ENCODE measurements at regions not wholly inside any gene's neighbourhood (a gene's known extent, or its start where the extent isn't known, plus 50 kb on each side); places are given as distances from the start of the nearest gene placed in this dataset.

GRCh38 chr10:71064413-71065118 is 147.8 kb upstream of the UNC5B start:
- Mint-ChIP-seq H3K36me3 (no peaks in the 10 kb centered on the region), H3K27ac (peak overlapping the region; percentile 89)

GRCh38 chr10:71065659-71066058 is 146.7 kb upstream of the UNC5B start:
- H3K4me1 Mint-ChIP-seq = peaks cover 39% of the 10 kb centered on the region

More at GRCh38 chr10:71064413-71065118, 147.8 kb upstream of the UNC5B start:
- Mint-ChIP-seq H3K27me3 (ENCODE audit: insufficient read depth, low read depth) (peaks cover 3% of the 10 kb centered on the region), H3K9me3 (no peaks in the 10 kb centered on the region), H3K4me1 (peaks cover 45% of the 10 kb centered on the region), H3K4me3 (no peak overlapping the region)
- Histone ChIP-seq H3K79me2 (ENCODE audit: low read depth) (no peaks in the 10 kb centered on the region), H3F3A (ENCODE audit: low read depth) (peaks cover 19% of the 10 kb centered on the region), H4K20me1 (ENCODE audit: low read depth) (no peaks in the 10 kb centered on the region), H3K27ac (no peak overlapping the region), H3K9ac (no peak overlapping the region), H3K4me3 (no peak overlapping the region), H3K9me3 (ENCODE audit: low read depth) (no peaks in the 10 kb centered on the region), H3K36me3 (no peaks in the 10 kb centered on the region), H3K4me2 (no peak overlapping the region), H2AFZ (replicated peaks) (no peak overlapping the region), H3K4me1 (peaks cover 50% of the 10 kb centered on the region), H3K27me3 (no peaks in the 10 kb centered on the region)
- TF ChIP-seq CTCF (IDR thresholded peaks at IDR 0.05) = peak; percentile 38
- TF ChIP-seq EZH2 (IDR thresholded peaks at IDR 0.05) = no peak
- no peak for DNase-seq (ENCODE audit: low spot score)

GRCh38 chr10:71066600-71066999 is 145.8 kb upstream of the UNC5B start:
- H3K4me3 ChIP-seq = no peak overlapping the region
- Mint-ChIP-seq H3K4me1 (peaks cover 33% of the 10 kb centered on the region), H3K4me3 (no peak overlapping the region), H3K27me3 (ENCODE audit: insufficient read depth, low read depth) (peaks cover 3% of the 10 kb centered on the region), H3K27ac (no peak overlapping the region), H3K9me3 (no peaks in the 10 kb centered on the region), H3K36me3 (no peaks in the 10 kb centered on the region)
- peaks cover 30% of the 10 kb centered on the region for H3K4me1 ChIP-seq
- no peak overlapping the region for H3K4me2 ChIP-seq
- DNase-seq (ENCODE audit: low spot score) = no peak
- H3K9me3 ChIP-seq (ENCODE audit: low read depth) = no peaks in the 10 kb centered on the region
- TF ChIP-seq CTCF (IDR thresholded peaks at IDR 0.05) = no peak
- no peak for TF ChIP-seq EZH2phosphoT487 (IDR thresholded peaks at IDR 0.05)
- no peak for TF ChIP-seq EZH2 (IDR thresholded peaks at IDR 0.05)
- H3K79me2 ChIP-seq (ENCODE audit: low read depth) = no peaks in the 10 kb centered on the region
- no peak overlapping the region for H2AFZ ChIP-seq (replicated peaks)
- H3K36me3 ChIP-seq = no peaks in the 10 kb centered on the region
- peaks cover 11% of the 10 kb centered on the region for H3F3A ChIP-seq (ENCODE audit: low read depth)
- H4K20me1 ChIP-seq (ENCODE audit: low read depth) = no peaks in the 10 kb centered on the region
- H3K9ac ChIP-seq = no peak overlapping the region
- H3K27me3 ChIP-seq = no peaks in the 10 kb centered on the region
- no peak overlapping the region for H3K27ac ChIP-seq

More at GRCh38 chr10:71065659-71066058, 146.7 kb upstream of the UNC5B start:
- Histone ChIP-seq H3K9me3 (ENCODE audit: low read depth) (no peaks in the 10 kb centered on the region), H3K27ac (no peak overlapping the region), H3K79me2 (ENCODE audit: low read depth) (no peaks in the 10 kb centered on the region), H3K36me3 (no peaks in the 10 kb centered on the region), H3K27me3 (no peaks in the 10 kb centered on the region), H2AFZ (replicated peaks) (no peak overlapping the region), H3K4me1 (peaks cover 40% of the 10 kb centered on the region), H3F3A (ENCODE audit: low read depth) (peaks cover 18% of the 10 kb centered on the region), H3K4me3 (no peak overlapping the region), H3K9ac (no peak overlapping the region), H4K20me1 (ENCODE audit: low read depth) (no peaks in the 10 kb centered on the region), H3K4me2 (no peak overlapping the region)
- Mint-ChIP-seq H3K27ac (no peak overlapping the region), H3K4me3 (no peak overlapping the region), H3K36me3 (no peaks in the 10 kb centered on the region), H3K9me3 (no peaks in the 10 kb centered on the region), H3K27me3 (ENCODE audit: insufficient read depth, low read depth) (peaks cover 3% of the 10 kb centered on the region)
- no peak for DNase-seq (ENCODE audit: low spot score)
- TF ChIP-seq EZH2phosphoT487 (IDR thresholded peaks at IDR 0.05) (no peak), CTCF (IDR thresholded peaks at IDR 0.05) (no peak)

Data from neural progenitor cell (in vitro differentiated cells).